Spleen (tissue), 11 donors: ENCODE measurements at regions not wholly inside any gene's neighbourhood (a gene's known extent, or its start where the extent isn't known, plus 50 kb on each side); places are given as distances from the start of the nearest gene placed in this dataset.

Source experiments
- DNase-seq: peaks from one replicate; pipeline ENCODE4 v3.0.0-alpha.2; 2020
- H3K27ac ChIP-seq, 8 donors: fragments of 200-600 bp; sonication (generic) in 7 of 8; 1 replicate in 4 of 8; 2 replicates in 4 of 8; pipeline versions ENCODE4 v1.5.0 to v1.8.0; 2016 to 2021; ENCODE audit warnings: inconsistent platforms in 4 of 8, mild to moderate bottlenecking in 4 of 8, moderate library complexity in 1 of 8
- H3K27me3 ChIP-seq, 7 donors: fragments of 200-600 bp; sonication (generic) in 6 of 7; replicated peaks in 1 of 7; 1 replicate in 4 of 7; 2 replicates in 3 of 7; pipeline versions ENCODE4 v1.5.0 to v1.8.0; 2016 to 2021; ENCODE audit warnings: inconsistent platforms in 3 of 7, mild to moderate bottlenecking in 1 of 7
- H3K36me3 ChIP-seq, 6 donors: fragments of 200-600 bp; sonication (generic) in 5 of 6; 1 replicate in 4 of 6; 2 replicates in 2 of 6; pipeline versions ENCODE4 v1.5.0 to v1.8.0; 2016 to 2021; ENCODE audit warnings: inconsistent platforms in 2 of 6
- H3K4me1 ChIP-seq, 6 donors: fragments of 200-600 bp; sonication (generic) in 5 of 6; 1 replicate in 3 of 6; 2 replicates in 3 of 6; pipeline versions ENCODE4 v1.5.0 to v1.8.0; 2016 to 2021; ENCODE audit warnings: inconsistent platforms in 3 of 6
- H3K4me3 ChIP-seq, 8 donors: fragments of 200-600 bp; sonication (generic) in 7 of 8; 1 replicate in 4 of 8; 2 replicates in 4 of 8; pipeline versions ENCODE4 v1.5.0 to v1.8.0; 2016 to 2021; ENCODE audit warnings: inconsistent platforms in 4 of 8, mild to moderate bottlenecking in 4 of 8, moderate library complexity in 2 of 8
- H3K9me3 ChIP-seq, 8 donors: fragments of 200-600 bp; sonication (generic) in 7 of 8; 1 replicate in 4 of 8; 2 replicates in 4 of 8; pipeline versions ENCODE4 v1.5.0 to v1.8.0; 2016 to 2021; ENCODE audit warnings: inconsistent platforms in 4 of 8
- POLR2A ChIP-seq, 3 donors: fragments of 450-650 bp; IDR thresholded peaks; one replicate each; pipeline ENCODE4 v1.5.1; 2017; ENCODE audit warnings: antibody characterized with exemption in 3 of 3, mild to moderate bottlenecking in 1 of 3
- POLR2AphosphoS5 ChIP-seq, 3 donors: sonication (generic); formaldehyde crosslinking; IDR thresholded peaks; one replicate each; pipeline ENCODE4 v1.5.1; 2017; ENCODE audit warnings: antibody characterized with exemption in 3 of 3
- WGBS, 5 donors: extraction: QIAGEN DNeasy Blood & Tissue Kit in 3 of 5; methylation state at CpG; one replicate each; pipeline versions ENCODE4 v1.1.5 to v1.1.7; 2013 to 2018; 5-methylcytosine and 5-hydroxymethylcytosine counted together
- intact Hi-C: fragments of 100-400 bp; cut with DNase I; formaldehyde crosslinking; loops from one replicate; pipeline ENCODE4 v1.15.0; 2023; ENCODE audit warnings: low total_unique reads
- TF ChIP-seq, protein P1 (sequence below), 11 experiments: fragments of 200-600 bp in 7 of 11; fragments of 450-650 bp in 4 of 11; sonication (generic) in 4 of 11; IDR thresholded peaks in 8 of 11; conservative IDR thresholded peaks in 3 of 11; 1 replicate in 7 of 11; 2 replicates in 4 of 11; pipeline versions ENCODE4 v1.4.0 to v1.8.0; 2016 to 2021; ENCODE audit warnings: antibody characterized with exemption in 11 of 11, inconsistent platforms in 4 of 11, mild to moderate bottlenecking in 1 of 11
- donor health status: healthy with polysubstance abuse.
- donor health status: DM: no; HTN: no; CAD: no; lungs with moderate emphysema.
- donor health status: DM: no; HTN: no; CAD: no.
- donor health status: Bipolar disorder and iron deficiency.
- donor health status: healthy.
- donor health status: DM: no; HTN: no; CAD: no.
- donor health status: DM: yes; HTN: yes; CAD: no.

DNA sequence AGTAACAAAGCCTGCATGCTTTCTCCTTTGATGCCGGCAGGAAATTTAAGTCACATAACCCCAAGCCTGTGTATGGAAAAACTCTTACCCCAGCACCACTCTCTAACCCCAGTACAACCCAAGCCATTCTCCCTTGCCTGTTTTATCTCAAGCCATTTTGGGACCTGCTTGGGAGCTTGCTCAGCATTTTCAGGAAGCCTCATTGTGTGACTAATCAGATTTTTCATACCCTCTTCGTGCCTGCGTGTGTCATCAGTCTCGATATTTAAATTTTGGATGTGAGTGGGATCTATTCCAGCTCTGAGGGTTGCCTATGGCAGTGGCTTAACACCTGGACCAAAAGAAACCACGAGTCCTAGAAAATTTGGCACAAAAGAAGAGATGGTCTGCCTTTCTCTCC lies 426.2 kb downstream of the SQOR start:
- Histone ChIP-seq H3K4me1 (no peaks in the 10 kb centered on the region), H3K4me3 (no peak overlapping the region), H3K9me3 (peaks cover 0 to 7% (median 0%) of the 10 kb centered on the region in 8 donors), H3K27ac (no peak overlapping the region), H3K36me3 (no peaks in the 10 kb centered on the region), H3K27me3 (no peaks in the 10 kb centered on the region)
- DNase-seq = no peak
- WGBS, 5 donors = 72 to 84% (median 81%) methylated on average over 5 of the region's 5 CpGs
- TF ChIP-seq POLR2A (IDR thresholded peaks at IDR 0.05) = no peak
- TF ChIP-seq, protein P1, sequence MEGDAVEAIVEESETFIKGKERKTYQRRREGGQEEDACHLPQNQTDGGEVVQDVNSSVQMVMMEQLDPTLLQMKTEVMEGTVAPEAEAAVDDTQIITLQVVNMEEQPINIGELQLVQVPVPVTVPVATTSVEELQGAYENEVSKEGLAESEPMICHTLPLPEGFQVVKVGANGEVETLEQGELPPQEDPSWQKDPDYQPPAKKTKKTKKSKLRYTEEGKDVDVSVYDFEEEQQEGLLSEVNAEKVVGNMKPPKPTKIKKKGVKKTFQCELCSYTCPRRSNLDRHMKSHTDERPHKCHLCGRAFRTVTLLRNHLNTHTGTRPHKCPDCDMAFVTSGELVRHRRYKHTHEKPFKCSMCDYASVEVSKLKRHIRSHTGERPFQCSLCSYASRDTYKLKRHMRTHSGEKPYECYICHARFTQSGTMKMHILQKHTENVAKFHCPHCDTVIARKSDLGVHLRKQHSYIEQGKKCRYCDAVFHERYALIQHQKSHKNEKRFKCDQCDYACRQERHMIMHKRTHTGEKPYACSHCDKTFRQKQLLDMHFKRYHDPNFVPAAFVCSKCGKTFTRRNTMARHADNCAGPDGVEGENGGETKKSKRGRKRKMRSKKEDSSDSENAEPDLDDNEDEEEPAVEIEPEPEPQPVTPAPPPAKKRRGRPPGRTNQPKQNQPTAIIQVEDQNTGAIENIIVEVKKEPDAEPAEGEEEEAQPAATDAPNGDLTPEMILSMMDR (IDR thresholded peaks at IDR 0.05 in 8 of 11, conservative IDR thresholded peaks at IDR 0.05 in 3 of 11) = no peak
- TF ChIP-seq POLR2AphosphoS5 (IDR thresholded peaks at IDR 0.05) = no peak
- intact Hi-C loops = no loop called here

DNA sequence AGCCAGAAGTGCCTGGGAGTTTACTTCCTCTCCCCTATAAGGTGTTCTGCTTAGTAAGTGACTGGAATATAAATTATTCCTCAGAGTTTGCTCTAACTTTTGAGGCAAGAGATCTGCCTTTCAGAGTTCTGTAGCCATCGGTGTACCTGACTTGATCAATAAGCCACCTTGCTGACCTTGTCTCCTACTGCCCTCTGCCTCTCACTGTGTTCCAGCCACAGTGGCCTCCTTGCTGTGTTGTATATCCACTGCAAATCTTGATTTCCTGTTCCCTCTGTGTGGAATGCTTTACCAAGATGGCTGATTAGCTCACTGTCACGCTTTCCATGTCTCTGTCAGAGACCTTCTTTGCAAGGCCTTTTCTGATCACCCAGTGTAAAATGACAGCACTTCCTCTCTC lies 442.4 kb downstream of the SQOR start:
- Histone ChIP-seq H3K27ac (no peak overlapping the region), H3K36me3 (no peaks in the 10 kb centered on the region), H3K9me3 (no peaks in the 10 kb centered on the region), H3K4me1 (no peaks in the 10 kb centered on the region), H3K27me3 (no peaks in the 10 kb centered on the region), H3K4me3 (no peak overlapping the region)
- WGBS, 5 donors = 71 to 84% (median 81%) methylated on average over 2 of the region's 2 CpGs
- TF ChIP-seq POLR2AphosphoS5 (IDR thresholded peaks at IDR 0.05) = no peak
- TF ChIP-seq, protein P1 (IDR thresholded peaks at IDR 0.05 in 8 of 11, conservative IDR thresholded peaks at IDR 0.05 in 3 of 11) = no peak
- TF ChIP-seq POLR2A (IDR thresholded peaks at IDR 0.05) = no peak
- intact Hi-C loops = no loop called here
- DNase-seq = no peak

DNA sequence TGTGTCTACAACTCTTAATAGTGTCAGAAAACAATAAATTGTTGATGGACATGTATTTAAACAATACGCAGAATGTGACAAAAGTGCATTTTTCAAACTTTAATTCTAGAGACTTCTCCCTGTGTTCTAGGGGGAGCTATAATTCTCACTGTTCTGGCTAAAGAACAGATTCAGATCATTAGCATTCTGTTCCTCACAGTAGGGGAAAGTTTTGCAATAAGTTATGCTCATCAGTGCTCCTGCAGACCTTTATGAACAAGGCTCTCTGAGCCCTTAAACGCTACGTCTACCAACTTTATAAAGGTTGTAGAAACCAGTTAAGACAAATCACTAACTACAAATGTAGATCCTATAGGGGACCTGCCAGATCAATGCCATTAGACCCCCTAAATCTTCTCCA lies 444.2 kb downstream of the SQOR start:
- intact Hi-C loops = no loop called here
- Histone ChIP-seq H3K4me1 (no peaks in the 10 kb centered on the region), H3K36me3 (no peaks in the 10 kb centered on the region), H3K9me3 (no peaks in the 10 kb centered on the region), H3K27ac (no peak overlapping the region), H3K27me3 (no peaks in the 10 kb centered on the region), H3K4me3 (no peak overlapping the region)
- TF ChIP-seq POLR2AphosphoS5 (IDR thresholded peaks at IDR 0.05) = no peak
- TF ChIP-seq POLR2A (IDR thresholded peaks at IDR 0.05) = no peak
- TF ChIP-seq, protein P1 (IDR thresholded peaks at IDR 0.05 in 8 of 11, conservative IDR thresholded peaks at IDR 0.05 in 3 of 11) = no peak
- no peak for DNase-seq
- WGBS, 5 donors = 90 to 99% (median 95%) methylated on average over 3 of the region's 3 CpGs

DNA sequence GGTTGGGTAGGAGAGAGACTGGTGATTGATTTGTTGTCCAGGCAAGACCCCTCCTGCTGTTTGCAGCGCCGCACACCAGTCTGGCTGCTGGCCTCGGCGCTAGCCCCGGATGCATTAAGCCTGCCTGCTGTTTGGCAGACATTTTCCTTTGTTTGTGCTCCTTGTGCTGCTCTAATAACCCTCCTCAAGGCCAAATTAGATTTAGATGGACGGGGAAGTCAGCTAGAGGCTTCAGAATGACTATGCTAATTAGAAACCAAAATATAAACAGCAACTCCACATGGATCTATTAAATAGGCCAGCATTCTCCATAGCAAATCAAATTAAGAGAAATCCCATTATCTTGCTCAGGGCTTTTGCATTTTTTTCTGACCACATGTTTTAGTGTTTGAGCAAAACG lies 445.2 kb downstream of the SQOR start:
- no peak for DNase-seq
- no peaks in the 10 kb centered on the region for H3K4me1 ChIP-seq
- no peaks in the 10 kb centered on the region for H3K36me3 ChIP-seq
- no peaks in the 10 kb centered on the region for H3K27me3 ChIP-seq
- no peak overlapping the region for H3K27ac ChIP-seq
- TF ChIP-seq, protein P1 (IDR thresholded peaks at IDR 0.05 in 8 of 11, conservative IDR thresholded peaks at IDR 0.05 in 3 of 11) = no peak
- no peak for TF ChIP-seq POLR2A (IDR thresholded peaks at IDR 0.05)
- no peak for TF ChIP-seq POLR2AphosphoS5 (IDR thresholded peaks at IDR 0.05)
- no peak overlapping the region for H3K4me3 ChIP-seq
- intact Hi-C loops = no loop called here
- no peaks in the 10 kb centered on the region for H3K9me3 ChIP-seq
- 22 to 36% (median 29%) methylated on average over 7 of the region's 7 CpGs for WGBS, 5 donors
